Panc1 (cell line): ENCODE measurements at regions not wholly inside any gene's neighbourhood (a gene's known extent, or its start where the extent isn't known, plus 50 kb on each side); places are given as distances from the start of the nearest gene placed in this dataset.

Source experiments
- POLR2AphosphoS5 ChIP-seq: IDR thresholded peaks from 2 replicates; pipeline ENCODE4 v1.6.1; 2012; ENCODE audit warnings: mild to moderate bottlenecking, low read depth, low read length, moderate library complexity
- SIN3A ChIP-seq: IDR thresholded peaks from 2 replicates; pipeline ENCODE4 v1.6.1; 2012; ENCODE audit warnings: low read depth, mild to moderate bottlenecking, low read length, moderate library complexity, borderline replicate concordance; ENCODE audit not compliant: insufficient read depth
- TF ChIP-seq, protein P1 (sequence below): fragments of 450-650 bp; IDR thresholded peaks from 2 replicates; pipeline ENCODE4 v1.5.1; 2017; ENCODE audit warnings: mild to moderate bottlenecking
- TF ChIP-seq, protein P2 (sequence below), 2 experiments: IDR thresholded peaks; 2 replicates each; pipeline ENCODE4 v1.6.1; 2011 to 2012; ENCODE audit warnings: low read depth in 2 of 2, control low read depth in 1 of 2, low read length in 1 of 2, mild to moderate bottlenecking in 1 of 2, moderate library complexity in 1 of 2; ENCODE audit not compliant: insufficient read depth in 1 of 2

DNA sequence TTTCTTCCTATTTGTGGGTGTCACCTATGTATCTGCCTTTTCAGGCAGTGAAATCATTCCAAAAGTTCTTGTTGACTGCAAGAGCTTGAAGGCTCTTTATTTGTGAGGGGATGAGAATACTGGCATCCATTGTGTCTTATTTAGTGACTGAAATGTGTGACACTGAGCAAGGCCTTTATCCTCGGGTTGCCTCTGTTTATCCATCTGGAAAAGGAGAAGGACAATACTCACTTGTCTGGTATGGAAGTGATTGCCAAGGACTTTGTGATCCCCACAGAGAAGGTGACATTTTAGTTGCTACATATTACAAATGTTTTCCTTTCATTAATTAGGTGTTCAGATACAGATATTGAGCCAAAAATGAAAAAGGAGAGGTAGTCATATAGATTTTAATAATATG lies 80.2 kb downstream of the ARRDC3 start:
- TF ChIP-seq, protein P1, sequence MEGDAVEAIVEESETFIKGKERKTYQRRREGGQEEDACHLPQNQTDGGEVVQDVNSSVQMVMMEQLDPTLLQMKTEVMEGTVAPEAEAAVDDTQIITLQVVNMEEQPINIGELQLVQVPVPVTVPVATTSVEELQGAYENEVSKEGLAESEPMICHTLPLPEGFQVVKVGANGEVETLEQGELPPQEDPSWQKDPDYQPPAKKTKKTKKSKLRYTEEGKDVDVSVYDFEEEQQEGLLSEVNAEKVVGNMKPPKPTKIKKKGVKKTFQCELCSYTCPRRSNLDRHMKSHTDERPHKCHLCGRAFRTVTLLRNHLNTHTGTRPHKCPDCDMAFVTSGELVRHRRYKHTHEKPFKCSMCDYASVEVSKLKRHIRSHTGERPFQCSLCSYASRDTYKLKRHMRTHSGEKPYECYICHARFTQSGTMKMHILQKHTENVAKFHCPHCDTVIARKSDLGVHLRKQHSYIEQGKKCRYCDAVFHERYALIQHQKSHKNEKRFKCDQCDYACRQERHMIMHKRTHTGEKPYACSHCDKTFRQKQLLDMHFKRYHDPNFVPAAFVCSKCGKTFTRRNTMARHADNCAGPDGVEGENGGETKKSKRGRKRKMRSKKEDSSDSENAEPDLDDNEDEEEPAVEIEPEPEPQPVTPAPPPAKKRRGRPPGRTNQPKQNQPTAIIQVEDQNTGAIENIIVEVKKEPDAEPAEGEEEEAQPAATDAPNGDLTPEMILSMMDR, result no peak
- TF ChIP-seq SIN3A (no peak), POLR2AphosphoS5 (no peak)
- TF ChIP-seq, protein P2, sequence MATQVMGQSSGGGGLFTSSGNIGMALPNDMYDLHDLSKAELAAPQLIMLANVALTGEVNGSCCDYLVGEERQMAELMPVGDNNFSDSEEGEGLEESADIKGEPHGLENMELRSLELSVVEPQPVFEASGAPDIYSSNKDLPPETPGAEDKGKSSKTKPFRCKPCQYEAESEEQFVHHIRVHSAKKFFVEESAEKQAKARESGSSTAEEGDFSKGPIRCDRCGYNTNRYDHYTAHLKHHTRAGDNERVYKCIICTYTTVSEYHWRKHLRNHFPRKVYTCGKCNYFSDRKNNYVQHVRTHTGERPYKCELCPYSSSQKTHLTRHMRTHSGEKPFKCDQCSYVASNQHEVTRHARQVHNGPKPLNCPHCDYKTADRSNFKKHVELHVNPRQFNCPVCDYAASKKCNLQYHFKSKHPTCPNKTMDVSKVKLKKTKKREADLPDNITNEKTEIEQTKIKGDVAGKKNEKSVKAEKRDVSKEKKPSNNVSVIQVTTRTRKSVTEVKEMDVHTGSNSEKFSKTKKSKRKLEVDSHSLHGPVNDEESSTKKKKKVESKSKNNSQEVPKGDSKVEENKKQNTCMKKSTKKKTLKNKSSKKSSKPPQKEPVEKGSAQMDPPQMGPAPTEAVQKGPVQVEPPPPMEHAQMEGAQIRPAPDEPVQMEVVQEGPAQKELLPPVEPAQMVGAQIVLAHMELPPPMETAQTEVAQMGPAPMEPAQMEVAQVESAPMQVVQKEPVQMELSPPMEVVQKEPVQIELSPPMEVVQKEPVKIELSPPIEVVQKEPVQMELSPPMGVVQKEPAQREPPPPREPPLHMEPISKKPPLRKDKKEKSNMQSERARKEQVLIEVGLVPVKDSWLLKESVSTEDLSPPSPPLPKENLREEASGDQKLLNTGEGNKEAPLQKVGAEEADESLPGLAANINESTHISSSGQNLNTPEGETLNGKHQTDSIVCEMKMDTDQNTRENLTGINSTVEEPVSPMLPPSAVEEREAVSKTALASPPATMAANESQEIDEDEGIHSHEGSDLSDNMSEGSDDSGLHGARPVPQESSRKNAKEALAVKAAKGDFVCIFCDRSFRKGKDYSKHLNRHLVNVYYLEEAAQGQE (IDR thresholded peaks at IDR 0.05; ENCODE audit: insufficient read depth in 1 of 2, low read depth in 2 of 2, low read length in 1 of 2), result no peak
